HG02884 (cell line): ENCODE measurements at regions not wholly inside any gene's neighbourhood (a gene's known extent, or its start where the extent isn't known, plus 50 kb on each side); places are given as distances from the start of the nearest gene placed in this dataset.
"Not testable (repeated sequence)": the region's sequence is repeated elsewhere in the genome, so short reads cannot be mapped to it uniquely, and the experiment has no call there.

ENCODE experiments used
- ATAC-seq: cut with Tn5 transposase; IDR thresholded peaks from one replicate; pipeline ENCODE4 v1.9.1; 2021; ENCODE audit warnings: mild to moderate bottlenecking, moderate library complexity; ENCODE audit not compliant: unreplicated experiment

DNA sequence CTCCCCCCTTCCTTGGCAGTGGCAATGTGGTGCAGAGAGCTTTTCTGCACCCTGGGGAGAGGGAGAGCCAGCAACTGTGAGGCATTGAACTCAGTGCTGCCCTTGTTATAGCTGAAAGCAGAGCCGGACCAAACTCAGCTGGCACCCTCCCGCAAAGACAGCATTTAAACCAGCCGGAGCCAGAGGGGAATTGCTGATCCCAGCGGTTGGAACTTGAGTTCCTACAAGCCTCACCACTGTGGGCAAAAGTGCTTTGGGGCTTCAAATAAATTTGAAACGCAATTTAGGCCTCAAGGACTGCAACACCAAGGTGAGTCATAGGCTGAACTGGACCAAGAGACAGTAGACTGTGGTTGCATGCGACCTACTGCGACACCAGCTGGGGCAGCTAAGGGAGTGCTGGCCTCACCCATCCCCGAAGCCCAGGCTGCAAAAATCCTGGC, 207.6 kb upstream of the CDKN2B start:
- ATAC-seq, result no peak

GRCh38 chr9:22217254-22217653, 208.1 kb upstream of the CDKN2B start:
- ATAC-seq, result no peak

DNA sequence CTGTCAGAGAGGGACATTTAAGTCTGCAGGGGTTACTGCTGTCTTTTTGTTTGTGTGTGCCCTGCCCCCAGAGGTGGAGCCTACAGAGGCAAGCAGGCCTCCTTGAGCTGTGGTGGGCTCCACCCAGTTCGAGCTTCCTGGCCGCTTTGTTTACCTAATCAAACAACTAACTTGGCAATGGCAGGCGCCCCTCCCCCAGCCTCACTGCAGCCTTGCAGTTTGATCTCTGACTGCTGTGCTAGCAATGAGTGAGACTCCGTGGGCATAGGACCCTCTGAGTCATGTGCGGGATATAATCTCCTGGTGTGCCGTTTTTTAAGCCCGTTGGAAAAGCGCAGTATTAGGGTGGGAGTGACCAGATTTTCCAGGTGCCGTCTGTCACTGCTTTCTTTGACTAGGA, 216.8 kb upstream of the CDKN2B start:
- ATAC-seq, result not testable (repeated sequence)

DNA sequence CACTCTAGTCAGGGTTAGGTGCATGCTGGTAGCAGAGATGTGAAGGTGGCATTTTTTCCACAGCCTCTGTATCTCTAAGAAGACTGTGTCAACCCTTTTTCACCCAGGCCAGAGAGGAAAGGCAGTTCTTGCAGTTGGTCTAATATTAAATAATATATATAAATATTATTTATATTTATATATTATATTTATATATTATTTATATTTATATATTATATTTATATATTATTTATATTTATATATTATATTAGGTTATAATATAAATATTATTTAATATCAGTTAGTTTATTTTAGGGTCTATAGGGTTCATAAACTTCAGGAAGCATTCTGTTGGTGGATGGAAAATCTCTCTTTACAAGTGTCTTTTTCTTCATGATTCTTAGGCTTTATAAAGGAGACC, 218.6 kb upstream of the DMRTA1 start:
- ATAC-seq, result no peak

DNA sequence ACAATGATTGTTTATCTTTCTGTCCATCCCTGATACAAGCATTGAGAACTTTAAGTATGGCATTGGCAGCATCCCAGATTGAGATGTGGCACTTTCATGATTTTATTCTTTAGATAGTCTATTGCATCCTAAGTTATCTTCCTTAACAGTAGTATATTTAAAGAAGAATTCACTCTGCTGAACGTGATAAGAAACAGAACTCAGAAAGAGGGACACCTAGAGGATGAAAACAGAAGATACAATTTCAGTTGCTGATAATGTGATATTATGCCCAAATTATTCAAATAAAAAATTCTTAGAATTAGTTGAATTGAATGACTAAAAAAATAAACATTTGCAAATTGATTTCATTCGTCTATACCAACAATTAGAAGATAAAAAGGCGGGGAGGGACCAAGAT, 218.1 kb upstream of the DMRTA1 start:
- ATAC-seq, result no peak

DNA sequence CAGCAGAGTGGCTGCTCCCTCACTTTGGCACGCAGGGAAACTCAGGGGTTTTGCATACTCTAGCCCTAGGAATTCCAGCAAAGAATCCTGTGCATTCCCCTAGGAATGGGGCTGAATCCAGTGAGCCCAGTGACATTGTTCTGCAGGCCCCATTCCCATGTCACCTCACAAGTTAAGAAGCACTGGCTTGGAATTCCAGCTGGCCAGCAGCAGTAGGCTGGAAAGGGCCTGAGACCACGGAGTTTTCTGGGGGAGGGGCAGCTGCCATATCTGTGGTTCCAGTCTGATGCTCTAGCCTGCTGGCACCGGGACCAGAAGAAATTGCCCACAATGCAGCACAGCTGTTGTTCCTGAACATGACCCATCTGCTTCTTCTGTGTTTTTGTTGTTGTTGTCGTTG, 217.6 kb upstream of the DMRTA1 start:
- no peak for ATAC-seq

GRCh38 chr9:22231309-22231708, 215.3 kb upstream of the DMRTA1 start:
- not testable (repeated sequence) for ATAC-seq

- ATAC-seq, result no peak
These were observed 213.7 kb upstream of the DMRTA1 start for GRCh38 chr9:22232971-22233370.

DNA sequence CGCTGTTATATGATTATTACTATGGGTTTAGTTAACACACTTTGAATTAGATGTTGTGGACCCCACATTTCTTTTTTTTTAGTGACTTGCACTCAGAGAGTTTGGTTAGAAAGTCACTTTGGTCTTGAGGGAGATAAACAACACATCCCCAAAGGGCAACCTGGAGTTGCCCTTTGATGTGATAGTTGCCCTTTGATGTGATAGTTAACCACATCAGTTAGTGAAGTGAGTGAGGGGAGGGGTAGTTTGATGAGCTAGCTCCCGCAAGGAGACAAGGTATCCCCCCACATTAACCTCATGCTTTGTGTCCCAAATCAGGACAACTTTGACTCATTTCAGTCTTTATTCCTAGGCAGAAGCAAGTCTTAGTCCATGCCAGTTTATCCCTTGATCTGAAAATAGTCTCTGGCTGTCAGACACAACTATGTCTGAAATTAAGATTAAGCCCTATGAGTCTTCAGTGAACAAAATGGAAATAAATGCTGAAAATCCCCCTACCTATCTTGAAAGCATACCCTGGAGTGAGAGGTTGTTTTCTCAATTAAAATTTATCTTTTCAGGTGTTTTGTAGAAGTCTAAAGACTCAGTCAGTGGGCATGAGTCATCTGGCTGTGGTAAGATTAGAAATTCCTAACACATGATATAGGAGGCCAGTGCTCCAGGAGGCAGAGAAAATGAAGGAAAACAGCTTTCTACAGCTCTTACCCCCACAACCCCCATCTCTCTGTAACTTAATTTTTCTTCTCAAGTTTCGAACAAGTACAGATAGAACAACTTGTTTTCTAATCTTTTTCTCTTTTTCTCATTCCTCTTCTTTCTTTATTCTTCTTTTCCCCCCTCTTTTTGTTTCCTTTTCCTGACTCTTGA, 208.9 kb upstream of the DMRTA1 start:
- no peak for ATAC-seq

DNA sequence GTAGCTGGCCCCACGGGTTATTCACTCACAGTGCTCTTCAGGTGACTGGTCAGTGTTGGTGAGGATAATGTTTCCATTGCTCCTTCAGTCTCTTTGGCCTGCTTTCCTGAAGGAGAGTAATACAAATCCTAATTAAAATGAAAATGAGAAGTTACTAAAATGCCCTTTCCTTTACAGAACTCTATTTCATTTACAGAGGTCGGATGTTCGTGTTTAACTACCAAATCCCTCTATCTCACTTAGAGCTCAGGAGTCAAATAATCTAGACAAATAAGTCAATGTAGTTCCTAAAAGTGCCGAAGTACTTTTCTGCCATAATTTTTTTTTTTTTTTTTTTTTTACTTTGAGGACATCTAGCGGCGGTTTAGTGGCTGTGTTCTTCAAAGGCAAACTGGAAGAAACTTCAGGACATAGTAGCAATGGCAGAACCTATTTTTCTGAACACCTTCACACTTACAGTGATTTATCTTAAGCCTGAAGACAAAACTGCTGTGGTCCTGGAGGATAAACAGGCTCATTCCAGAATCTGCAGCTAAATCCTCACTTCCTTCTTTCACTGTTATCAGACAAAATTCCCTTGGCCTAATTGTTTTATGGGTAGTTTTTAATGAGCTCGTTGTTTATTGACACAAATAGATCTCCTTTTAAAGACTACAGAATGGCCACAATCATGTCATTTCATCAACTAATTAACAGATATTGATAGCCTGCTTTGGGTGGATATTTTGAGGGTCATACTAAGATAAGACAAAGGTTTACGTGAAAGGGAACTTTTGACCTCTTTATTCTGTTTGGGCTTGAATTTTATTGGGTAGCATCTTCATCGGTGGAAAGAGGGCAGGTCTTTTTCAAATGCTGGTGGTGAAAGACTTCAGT, 207.6 kb upstream of the DMRTA1 start:
- ATAC-seq, result no peak

DNA sequence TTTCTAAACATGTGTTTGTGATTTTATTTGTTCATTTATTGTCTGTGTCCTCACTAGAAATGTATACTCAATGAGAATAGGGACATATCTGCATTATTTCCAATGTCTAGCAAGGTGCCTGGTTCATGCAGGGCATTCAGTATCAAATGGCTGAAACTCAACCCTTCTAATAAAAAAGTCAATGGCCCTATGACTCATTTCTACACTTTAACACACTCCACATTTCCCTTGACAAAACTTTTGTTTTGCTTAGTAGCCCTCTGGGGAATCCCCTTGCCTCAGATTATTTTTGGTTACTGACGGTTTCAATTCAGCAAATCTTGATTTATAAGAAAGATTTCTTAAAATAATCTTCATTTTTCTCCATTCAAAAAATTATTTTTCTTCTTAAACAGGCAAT, 206.0 kb upstream of the DMRTA1 start:
- peak; percentile 76 for ATAC-seq

GRCh38 chr9:22241024-22241423, 205.6 kb upstream of the DMRTA1 start:
- no peak for ATAC-seq

DNA sequence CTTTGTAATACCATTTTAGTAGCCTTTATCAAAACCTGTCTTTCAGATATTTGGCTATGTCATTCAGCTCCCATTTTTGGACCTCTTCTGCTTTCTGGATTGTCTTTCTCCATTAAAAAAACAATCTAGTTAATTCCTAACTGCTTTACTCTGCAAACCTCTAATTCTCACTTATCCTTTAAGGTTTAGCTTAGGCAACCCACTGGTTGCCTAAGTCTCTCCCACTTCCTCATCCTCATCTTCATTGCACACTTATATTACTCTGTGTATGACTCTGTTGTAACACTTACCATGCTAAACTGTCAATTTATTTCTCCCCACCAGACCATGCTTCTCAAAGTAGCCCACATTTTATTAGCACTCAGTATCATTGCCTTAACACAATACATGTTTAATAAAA, 205.0 kb upstream of the DMRTA1 start:
- no peak for ATAC-seq

GRCh38 chr9:22244139-22245011, 202.2 kb upstream of the DMRTA1 start:
- ATAC-seq, result peak; percentile 49

DNA sequence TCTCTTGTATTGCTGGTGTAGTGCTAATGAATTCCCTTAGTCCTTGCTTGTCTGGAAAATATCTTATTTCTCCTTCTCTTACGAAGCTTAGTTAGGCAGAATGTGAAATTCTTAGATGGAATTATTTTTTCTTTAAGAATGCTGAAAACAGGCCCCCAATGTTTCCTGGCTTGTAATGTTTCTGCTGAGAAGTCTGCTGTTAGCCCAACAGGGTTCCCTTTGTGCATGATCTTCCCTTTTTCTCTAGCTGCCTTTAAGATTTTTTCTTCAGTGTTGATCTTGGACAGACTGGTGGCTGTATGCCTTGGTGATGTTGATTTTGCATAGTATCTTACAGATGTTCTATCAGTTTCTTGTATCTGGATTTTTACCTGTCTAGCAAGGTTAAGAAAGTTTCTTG, 191.3 kb upstream of the DMRTA1 start:
- no peak for ATAC-seq

GRCh38 chr9:22256381-22256780, 190.2 kb upstream of the DMRTA1 start:
- no peak for ATAC-seq

DNA sequence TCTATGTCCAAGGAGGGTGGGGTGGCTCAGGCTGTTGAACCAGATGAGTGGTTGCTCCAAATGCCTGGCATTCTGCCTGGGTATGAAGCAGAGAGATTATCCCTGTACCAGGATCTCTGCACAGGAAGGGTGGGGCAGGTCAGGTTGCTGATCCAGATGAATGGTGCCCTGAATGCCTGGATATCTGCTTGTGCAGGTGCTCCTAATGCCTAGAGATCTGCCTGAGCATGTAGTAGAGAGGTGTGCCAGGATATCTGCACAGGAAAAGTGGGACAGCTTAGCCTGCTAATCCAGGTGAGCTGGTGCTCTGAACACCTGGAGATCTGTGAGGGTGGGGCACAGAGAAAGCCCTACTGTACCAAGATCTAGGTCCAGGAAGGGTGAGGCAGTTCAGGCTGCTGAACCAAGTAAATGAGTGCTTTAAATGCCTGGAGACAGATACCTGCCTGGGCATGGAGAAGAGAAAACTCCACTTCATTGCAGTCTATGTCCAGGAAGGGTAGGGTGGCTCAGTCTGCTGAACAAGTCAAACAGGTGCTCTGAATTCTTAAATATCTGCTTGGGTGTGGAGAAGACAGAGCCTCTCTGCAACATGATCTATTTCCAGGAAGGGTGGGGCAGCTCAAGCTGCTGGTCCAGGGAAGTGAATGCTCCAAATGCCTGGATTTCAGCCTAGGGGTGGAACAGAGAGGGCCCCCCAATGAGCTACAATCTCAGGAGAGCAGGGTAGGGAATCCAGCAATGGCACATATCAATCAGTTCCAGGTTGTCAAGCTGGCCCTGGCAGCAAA, 189.4 kb upstream of the DMRTA1 start:
- ATAC-seq, result no peak

- no peak for ATAC-seq
These were observed 181.6 kb upstream of the DMRTA1 start for GRCh38 chr9:22265038-22265437.

- ATAC-seq, result no peak
These were observed 181.1 kb upstream of the DMRTA1 start for GRCh38 chr9:22265534-22265933.

- no peak for ATAC-seq
These were observed 172.1 kb upstream of the DMRTA1 start for GRCh38 chr9:22274477-22274876.
